DOHH2 (cell line): ENCODE measurements at regions not wholly inside any gene's neighbourhood (a gene's known extent, or its start where the extent isn't known, plus 50 kb on each side); places are given as distances from the start of the nearest gene placed in this dataset.

Experiments
- H3F3A ChIP-seq: fragments of 200-600 bp; sonication (generic), shearing (Covaris generic); 2 replicates; pipeline ENCODE4 v1.6.0; 2016; ENCODE audit warnings: antibody characterized with exemption, mild to moderate bottlenecking; ENCODE audit not compliant: control insufficient read depth, insufficient read depth
- H3K27ac ChIP-seq: fragments of 200-600 bp; sonication (generic); 2 replicates; pipeline ENCODE4 v1.5.1; 2014; ENCODE audit warnings: low read depth, mild to moderate bottlenecking, low read length, moderate library complexity
- H3K27me3 ChIP-seq: fragments of 200-600 bp; sonication (generic); 2 replicates; pipeline ENCODE4 v1.6.1; 2014; ENCODE audit warnings: mild to moderate bottlenecking, low read length, mixed read lengths; ENCODE audit not compliant: control insufficient read depth
- H3K36me3 ChIP-seq: fragments of 200-600 bp; sonication (generic); 2 replicates; pipeline ENCODE4 v1.6.1; 2014; ENCODE audit warnings: mild to moderate bottlenecking, low read length, moderate library complexity, mixed read lengths; ENCODE audit not compliant: control insufficient read depth
- H3K4me1 ChIP-seq: fragments of 200-600 bp; sonication (generic); 2 replicates; pipeline ENCODE4 v1.6.1; 2014; ENCODE audit warnings: mild to moderate bottlenecking, low read length, mixed read lengths; ENCODE audit not compliant: control insufficient read depth
- H3K4me2 ChIP-seq: fragments of 200-600 bp; sonication (generic); 2 replicates; pipeline ENCODE4 v1.6.0; 2014; ENCODE audit warnings: mild to moderate bottlenecking, low read length, moderate library complexity
- H3K4me3 ChIP-seq: fragments of 200-600 bp; sonication (generic); 2 replicates; pipeline ENCODE4 v1.5.1; 2014; ENCODE audit warnings: mild to moderate bottlenecking, low read length, mixed read lengths
- H3K79me2 ChIP-seq: fragments of 200-600 bp; sonication (generic); 2 replicates; pipeline ENCODE4 v1.6.1; 2014; ENCODE audit warnings: mild to moderate bottlenecking, low read length, mixed read lengths; ENCODE audit not compliant: control insufficient read depth
- H3K9me2 ChIP-seq: fragments of 200-600 bp; sonication (generic); replicated peaks from 2 replicates; pipeline ENCODE4 v1.6.1; 2014; ENCODE audit warnings: mild to moderate bottlenecking, low read length, mixed read lengths; ENCODE audit not compliant: control insufficient read depth
- H3K9me3 ChIP-seq: fragments of 200-600 bp; sonication (generic); 2 replicates; pipeline ENCODE4 v1.6.1; 2014; ENCODE audit warnings: antibody characterized with exemption, low read length, mixed read lengths; ENCODE audit not compliant: control insufficient read depth, insufficient read depth
- H4K20me1 ChIP-seq: fragments of 200-600 bp; sonication (generic); 2 replicates; pipeline ENCODE4 v1.6.0; 2014; ENCODE audit warnings: low read depth, mild to moderate bottlenecking, antibody characterized with exemption, low read length, moderate library complexity; ENCODE audit not compliant: control insufficient read depth, insufficient read depth
- CTCF ChIP-seq: fragments of 200-600 bp; sonication (generic); IDR thresholded peaks from one replicate; pipeline ENCODE4 v1.5.1; 2014; ENCODE audit warnings: antibody characterized with exemption, mild to moderate bottlenecking, low read depth, low read length; ENCODE audit not compliant: poor library complexity, severe bottlenecking
- EZH2phosphoT487 ChIP-seq: fragments of 200-600 bp; sonication (generic); IDR thresholded peaks from 2 replicates; pipeline ENCODE4 v1.6.1; 2017; ENCODE audit warnings: borderline replicate concordance, mild to moderate bottlenecking, antibody characterized with exemption, low read length, moderate library complexity, mixed read lengths

GRCh38 chr12:108400900-108401480 lies 61.9 kb upstream of the CMKLR1 start:
- Histone ChIP-seq H3K9me2 (no peaks in the 10 kb centered on the region), H3K4me3 (no peak overlapping the region), H3F3A (no peaks in the 10 kb centered on the region), H3K27ac (no peak overlapping the region), H3K27me3 (no peaks in the 10 kb centered on the region), H3K79me2 (no peaks in the 10 kb centered on the region), H3K4me1 (no peaks in the 10 kb centered on the region), H4K20me1 (no peaks in the 10 kb centered on the region), H3K36me3 (no peaks in the 10 kb centered on the region), H3K4me2 (no peak overlapping the region), H3K9me3 (no peaks in the 10 kb centered on the region)
- TF ChIP-seq CTCF: no peak
- no peak for TF ChIP-seq EZH2phosphoT487

GRCh38 chr12:108400481-108400880 lies 61.4 kb upstream of the CMKLR1 start:
- no peaks in the 10 kb centered on the region for H3K4me1 ChIP-seq
- H3K36me3 ChIP-seq: no peaks in the 10 kb centered on the region
- H3K9me2 ChIP-seq: no peaks in the 10 kb centered on the region
- H3K79me2 ChIP-seq: no peaks in the 10 kb centered on the region
- H3K4me2 ChIP-seq: no peak overlapping the region
- H4K20me1 ChIP-seq: no peaks in the 10 kb centered on the region
- no peak for TF ChIP-seq EZH2phosphoT487
- TF ChIP-seq CTCF: no peak
- no peaks in the 10 kb centered on the region for H3K9me3 ChIP-seq
- no peaks in the 10 kb centered on the region for H3F3A ChIP-seq
- H3K27me3 ChIP-seq: no peaks in the 10 kb centered on the region
- no peak overlapping the region for H3K4me3 ChIP-seq
- H3K27ac ChIP-seq: no peak overlapping the region

GRCh38 chr12:108400056-108400455 lies 60.9 kb upstream of the CMKLR1 start:
- no peaks in the 10 kb centered on the region for H3K9me2 ChIP-seq
- H3K27ac ChIP-seq: no peak overlapping the region
- no peaks in the 10 kb centered on the region for H3K36me3 ChIP-seq
- no peaks in the 10 kb centered on the region for H3K79me2 ChIP-seq
- no peak overlapping the region for H3K4me3 ChIP-seq
- TF ChIP-seq CTCF (no peak), EZH2phosphoT487 (no peak)
- no peaks in the 10 kb centered on the region for H3K4me1 ChIP-seq
- H3K9me3 ChIP-seq: no peaks in the 10 kb centered on the region
- no peaks in the 10 kb centered on the region for H3F3A ChIP-seq
- H4K20me1 ChIP-seq: no peaks in the 10 kb centered on the region
- H3K4me2 ChIP-seq: no peak overlapping the region
- H3K27me3 ChIP-seq: no peaks in the 10 kb centered on the region

- Histone ChIP-seq H3K4me3 (no peak overlapping the region), H3K27me3 (no peaks in the 10 kb centered on the region), H3F3A (no peaks in the 10 kb centered on the region), H3K27ac (no peak overlapping the region), H3K36me3 (no peaks in the 10 kb centered on the region), H4K20me1 (no peaks in the 10 kb centered on the region), H3K4me2 (no peak overlapping the region), H3K79me2 (no peaks in the 10 kb centered on the region), H3K4me1 (no peaks in the 10 kb centered on the region), H3K9me2 (no peaks in the 10 kb centered on the region), H3K9me3 (no peaks in the 10 kb centered on the region)
- TF ChIP-seq EZH2phosphoT487 (no peak), CTCF (no peak)
Observed at GRCh38 chr12:108399514-108399913, 60.4 kb upstream of the CMKLR1 start.
